ENCODE measurements at regions not wholly inside any gene's neighbourhood (a gene's known extent, or its start where the extent isn't known, plus 50 kb on each side); places are given as distances from the start of the nearest gene placed in this dataset.

GRCh38 chr14:21860172-21860571 is 186.6 kb upstream of the OR4E1 start:
- TF ChIP-seq EZH2 (IDR thresholded peaks at IDR 0.05; ENCODE audit: insufficient read depth, poor library complexity, severe bottlenecking) = no peak
- no peak for TF ChIP-seq EZH2phosphoT487 (IDR thresholded peaks at IDR 0.05; ENCODE audit: insufficient read depth, low read depth)

Data from GM23248 (cell line).